Neutrophil (primary cell): ENCODE measurements at regions not wholly inside any gene's neighbourhood (a gene's known extent, or its start where the extent isn't known, plus 50 kb on each side); places are given as distances from the start of the nearest gene placed in this dataset.

ENCODE experiments used
- H3K27ac ChIP-seq: fragments of 200-600 bp; sonication (generic); 2 replicates; pipeline ENCODE4 v1.5.1; 2016; ENCODE audit warnings: mild to moderate bottlenecking, moderate library complexity
- H3K27me3 ChIP-seq: fragments of 200-600 bp; sonication (generic); 2 replicates; pipeline ENCODE4 v1.6.0; 2016; ENCODE audit warnings: mild to moderate bottlenecking
- H3K36me3 ChIP-seq: fragments of 200-600 bp; sonication (generic); 2 replicates; pipeline ENCODE4 v1.5.1; 2017
- H3K4me1 ChIP-seq, 2 experiments: fragments of 200-600 bp in 1 of 2; sonication (generic) in 1 of 2; 1 replicate in 1 of 2; 2 replicates in 1 of 2; pipeline versions ENCODE4 v1.5.1 to v1.6.1; 2013 to 2016; ENCODE audit warnings: low read depth in 1 of 2, low read length in 1 of 2, mild to moderate bottlenecking in 1 of 2, moderate library complexity in 1 of 2; ENCODE audit not compliant: control insufficient read depth in 1 of 2, insufficient read depth in 1 of 2
- H3K4me3 ChIP-seq, 2 experiments: fragments of 200-600 bp in 1 of 2; sonication (generic) in 1 of 2; 1 replicate in 1 of 2; 2 replicates in 1 of 2; pipeline ENCODE4 v1.5.1; 2013 to 2016; ENCODE audit warnings: low read depth in 1 of 2, low read length in 1 of 2, mild to moderate bottlenecking in 1 of 2, moderate library complexity in 1 of 2
- H3K9me3 ChIP-seq: fragments of 200-600 bp; sonication (generic); 2 replicates; pipeline ENCODE4 v1.5.1; 2016
- CTCF ChIP-seq: fragments of 200-600 bp; sonication (generic); IDR thresholded peaks from 2 replicates; pipeline ENCODE4 v1.5.1; 2016; ENCODE audit warnings: antibody characterized with exemption

GRCh38 chr6:92160226-92160625 lies 1259.1 kb downstream of the EPHA7 start:
- TF ChIP-seq CTCF = no peak

DNA sequence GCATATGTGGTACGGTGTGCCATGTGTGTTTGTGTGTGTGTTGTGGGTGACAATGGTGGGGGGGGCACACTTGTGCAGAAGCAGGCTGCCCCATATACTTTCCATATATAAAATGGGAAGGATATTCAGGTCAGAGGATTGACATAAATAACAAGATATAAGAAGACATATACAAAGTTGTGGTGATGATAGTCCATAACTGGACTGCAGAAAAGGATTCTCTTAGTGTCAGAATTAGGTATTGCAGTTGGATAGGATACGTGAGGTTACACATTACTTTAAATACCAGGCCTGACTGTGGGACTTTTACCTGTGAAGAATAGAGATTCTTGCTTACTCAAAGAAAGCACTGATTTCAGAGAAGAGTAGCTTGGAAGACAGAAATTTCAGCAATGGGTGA lies 1260.3 kb downstream of the EPHA7 start:
- no peaks in the 10 kb centered on the region for H3K4me1 ChIP-seq
- H3K27ac ChIP-seq = no peak overlapping the region
- H3K27me3 ChIP-seq = no peaks in the 10 kb centered on the region
- H3K4me3 ChIP-seq = no peak overlapping the region
- TF ChIP-seq CTCF = no peak
- H3K9me3 ChIP-seq = peaks cover 3% of the 10 kb centered on the region
- no peaks in the 10 kb centered on the region for H3K36me3 ChIP-seq

More at GRCh38 chr6:92160226-92160625, 1259.1 kb downstream of the EPHA7 start:
- H3K27me3 ChIP-seq = no peaks in the 10 kb centered on the region
- no peak overlapping the region for H3K4me3 ChIP-seq
- H3K27ac ChIP-seq = no peak overlapping the region
- no peaks in the 10 kb centered on the region for H3K9me3 ChIP-seq
- H3K4me1 ChIP-seq = no peaks in the 10 kb centered on the region
- no peaks in the 10 kb centered on the region for H3K36me3 ChIP-seq

DNA sequence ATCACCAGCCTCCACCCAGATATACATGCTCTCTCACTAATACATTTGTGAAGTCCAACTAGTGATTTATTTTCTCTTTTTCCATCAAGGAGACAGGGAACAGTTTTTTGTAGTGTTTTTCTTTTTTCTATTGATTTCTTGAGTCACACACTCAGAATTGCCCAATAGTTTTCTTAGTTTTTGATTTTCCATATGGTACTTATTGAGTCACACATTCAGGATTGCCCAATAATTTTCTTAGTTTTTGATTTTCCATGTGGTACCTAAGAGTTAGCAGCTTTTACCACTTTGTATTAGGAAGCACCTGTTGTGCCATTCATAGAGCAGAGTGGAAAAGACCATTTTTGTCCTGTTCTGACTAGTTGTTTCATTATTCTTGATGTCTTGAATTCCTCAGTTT lies 1268.8 kb downstream of the EPHA7 start:
- peaks cover 3% of the 10 kb centered on the region for H3K9me3 ChIP-seq
- H3K27ac ChIP-seq = no peak overlapping the region
- no peaks in the 10 kb centered on the region for H3K36me3 ChIP-seq
- H3K4me3 ChIP-seq = no peak overlapping the region
- H3K4me1 ChIP-seq = peaks cover 4 to 11% of the 10 kb centered on the region in 2 experiments
- no peaks in the 10 kb centered on the region for H3K27me3 ChIP-seq
- no peak for TF ChIP-seq CTCF

DNA sequence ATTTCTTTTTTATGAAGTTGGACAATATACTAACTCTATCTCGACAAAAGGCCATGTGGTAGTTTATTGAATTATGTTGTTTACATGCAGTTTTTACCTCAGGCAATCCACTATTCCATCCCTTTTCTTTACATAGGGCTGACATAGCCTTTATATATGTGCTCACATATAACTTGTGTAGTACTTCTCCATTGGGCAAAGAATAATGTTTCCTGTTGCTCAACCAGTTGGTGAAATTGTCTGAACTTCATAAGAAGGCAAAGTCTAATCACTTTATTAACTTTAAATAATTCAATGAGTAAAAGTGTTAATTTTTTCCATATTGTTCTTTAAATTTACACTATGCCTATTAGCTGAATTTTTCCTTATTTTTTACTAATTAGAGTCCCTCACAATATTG lies 1272.1 kb downstream of the EPHA7 start:
- Histone ChIP-seq H3K27ac (no peak overlapping the region), H3K36me3 (no peaks in the 10 kb centered on the region), H3K4me1 (peaks cover 4 to 11% of the 10 kb centered on the region in 2 experiments), H3K27me3 (no peaks in the 10 kb centered on the region), H3K4me3 (no peak overlapping the region), H3K9me3 (no peaks in the 10 kb centered on the region)
- no peak for TF ChIP-seq CTCF

DNA sequence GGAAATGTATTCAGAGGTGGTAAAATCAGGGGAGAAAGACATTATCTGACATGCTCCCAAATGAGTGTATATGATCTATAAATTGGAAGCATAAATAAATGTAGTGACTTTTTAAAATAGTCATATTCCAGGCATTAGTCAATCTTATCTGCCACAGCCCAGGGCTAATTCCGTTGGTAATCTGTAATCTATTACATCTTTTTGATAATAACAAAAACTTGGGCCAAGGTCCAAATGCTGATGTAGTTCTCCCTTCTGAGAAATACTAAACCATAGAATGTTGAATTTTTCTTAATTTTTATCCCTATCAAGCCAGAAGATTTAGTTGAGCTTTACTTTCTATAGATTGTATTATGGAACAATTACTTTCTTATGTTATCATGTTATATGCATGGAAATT lies 1279.8 kb downstream of the EPHA7 start:
- Histone ChIP-seq H3K36me3 (no peaks in the 10 kb centered on the region), H3K4me1 (no peaks in the 10 kb centered on the region), H3K27me3 (no peaks in the 10 kb centered on the region), H3K9me3 (no peaks in the 10 kb centered on the region), H3K4me3 (no peak overlapping the region), H3K27ac (no peak overlapping the region)
- TF ChIP-seq CTCF = no peak

DNA sequence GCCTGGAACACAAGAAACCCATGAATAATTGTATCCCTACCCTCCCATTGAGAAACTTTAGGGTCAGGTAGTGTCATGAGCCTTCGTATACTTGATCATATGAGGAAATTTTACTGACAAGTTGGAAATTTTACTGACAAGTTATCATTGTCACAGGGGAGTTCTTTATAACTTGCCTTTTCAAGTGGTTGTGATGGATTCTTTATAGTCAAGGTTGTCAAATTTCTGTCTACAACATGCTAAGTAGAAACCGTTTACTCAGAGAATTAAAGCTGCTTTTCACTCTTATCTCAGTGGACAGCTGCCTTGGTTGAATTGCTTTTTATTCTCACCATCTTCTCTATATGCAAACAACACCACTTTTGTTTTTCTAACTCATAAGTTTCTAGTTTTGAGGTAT lies 1286.4 kb downstream of the EPHA7 start:
- Histone ChIP-seq H3K4me3 (no peak overlapping the region), H3K27ac (no peak overlapping the region), H3K4me1 (no peaks in the 10 kb centered on the region), H3K36me3 (no peaks in the 10 kb centered on the region), H3K27me3 (no peaks in the 10 kb centered on the region), H3K9me3 (no peaks in the 10 kb centered on the region)
- TF ChIP-seq CTCF = no peak
